Breast epithelium (tissue), 4 donors: ENCODE measurements at regions not wholly inside any gene's neighbourhood (a gene's known extent, or its start where the extent isn't known, plus 50 kb on each side); places are given as distances from the start of the nearest gene placed in this dataset.

Experiments used
- DNase-seq, 2 donors: peaks; one replicate each; pipeline ENCODE4 v3.0.0-alpha.2; 2019; ENCODE audit warnings: low spot score in 2 of 2
- H3K27ac ChIP-seq, 2 donors: fragments of 200-600 bp; sonication (generic) in 1 of 2; one replicate each; pipeline ENCODE4 v1.5.1; 2016 to 2019; ENCODE audit warnings: mild to moderate bottlenecking in 1 of 2
- H3K27me3 ChIP-seq, 2 donors: fragments of 200-600 bp; sonication (generic) in 1 of 2; one replicate each; pipeline versions ENCODE4 v1.5.1 to v1.6.0; 2017 to 2019; ENCODE audit warnings: control low read depth in 1 of 2, mild to moderate bottlenecking in 1 of 2
- H3K36me3 ChIP-seq: fragments of 200-600 bp; one replicate; pipeline ENCODE4 v1.5.1; 2019
- H3K4me1 ChIP-seq, 2 donors: fragments of 200-600 bp; sonication (generic); one replicate each; pipeline ENCODE4 v1.5.1; 2016 to 2019; ENCODE audit warnings: control low read depth in 1 of 2
- H3K4me3 ChIP-seq, 3 donors: fragments of 200-600 bp; sonication (generic); 1 replicate in 2 of 3; 2 replicates in 1 of 3; pipeline ENCODE4 v1.5.1; 2016 to 2019; ENCODE audit warnings: mild to moderate bottlenecking in 3 of 3, moderate library complexity in 2 of 3
- H3K9me3 ChIP-seq, 2 donors: fragments of 200-600 bp; sonication (generic) in 1 of 2; one replicate each; pipeline ENCODE4 v1.5.1; 2016 to 2019; ENCODE audit warnings: control low read depth in 1 of 2
- POLR2A ChIP-seq: fragments of 450-650 bp; IDR thresholded peaks from one replicate; pipeline ENCODE4 v1.6.1; 2016; ENCODE audit warnings: antibody characterized with exemption, mild to moderate bottlenecking, moderate library complexity
- POLR2AphosphoS5 ChIP-seq, 3 donors: sonication (generic); formaldehyde crosslinking; IDR thresholded peaks; one replicate each; pipeline ENCODE4 v1.6.1; 2017; ENCODE audit warnings: antibody characterized with exemption in 3 of 3
- intact Hi-C: fragments of 100-400 bp; cut with DNase I; formaldehyde crosslinking; loops from one replicate; pipeline ENCODE4 v1.15.1; 2023; ENCODE audit warnings: low total_unique reads
- TF ChIP-seq, protein P1 (sequence below), 3 donors: fragments of 450-650 bp; IDR thresholded peaks; one replicate each; pipeline ENCODE4 v1.5.1; 2016 to 2017; ENCODE audit warnings: antibody characterized with exemption in 3 of 3, mild to moderate bottlenecking in 3 of 3, moderate library complexity in 3 of 3

DNA sequence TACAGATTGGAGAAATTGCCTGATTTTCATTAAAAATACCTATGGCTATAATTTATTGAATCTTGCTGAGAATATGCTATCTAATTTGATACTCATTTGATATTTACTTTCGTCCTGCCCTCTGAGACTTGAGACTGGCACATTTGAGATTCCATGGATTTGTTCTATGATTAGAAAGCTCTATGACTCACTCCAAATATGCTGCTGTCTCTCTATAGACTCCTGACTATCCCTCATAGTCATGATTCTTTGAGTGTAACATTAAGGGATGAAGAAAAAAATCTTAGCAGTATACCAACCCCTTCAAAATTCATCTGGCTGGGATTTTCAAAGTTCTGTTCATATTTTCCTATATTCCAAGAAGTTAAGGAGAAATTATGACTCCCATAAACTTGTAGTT lies 191.9 kb downstream of the LRIG3 start:
- H3K4me3 ChIP-seq: no peak overlapping the region
- H3K27me3 ChIP-seq: no peaks in the 10 kb centered on the region
- DNase-seq: no peak
- intact Hi-C loops: no loop called here
- H3K9me3 ChIP-seq: no peaks in the 10 kb centered on the region
- H3K36me3 ChIP-seq: no peaks in the 10 kb centered on the region
- H3K27ac ChIP-seq: no peak overlapping the region
- no peaks in the 10 kb centered on the region for H3K4me1 ChIP-seq
- TF ChIP-seq POLR2A: no peak
- TF ChIP-seq, protein P1, sequence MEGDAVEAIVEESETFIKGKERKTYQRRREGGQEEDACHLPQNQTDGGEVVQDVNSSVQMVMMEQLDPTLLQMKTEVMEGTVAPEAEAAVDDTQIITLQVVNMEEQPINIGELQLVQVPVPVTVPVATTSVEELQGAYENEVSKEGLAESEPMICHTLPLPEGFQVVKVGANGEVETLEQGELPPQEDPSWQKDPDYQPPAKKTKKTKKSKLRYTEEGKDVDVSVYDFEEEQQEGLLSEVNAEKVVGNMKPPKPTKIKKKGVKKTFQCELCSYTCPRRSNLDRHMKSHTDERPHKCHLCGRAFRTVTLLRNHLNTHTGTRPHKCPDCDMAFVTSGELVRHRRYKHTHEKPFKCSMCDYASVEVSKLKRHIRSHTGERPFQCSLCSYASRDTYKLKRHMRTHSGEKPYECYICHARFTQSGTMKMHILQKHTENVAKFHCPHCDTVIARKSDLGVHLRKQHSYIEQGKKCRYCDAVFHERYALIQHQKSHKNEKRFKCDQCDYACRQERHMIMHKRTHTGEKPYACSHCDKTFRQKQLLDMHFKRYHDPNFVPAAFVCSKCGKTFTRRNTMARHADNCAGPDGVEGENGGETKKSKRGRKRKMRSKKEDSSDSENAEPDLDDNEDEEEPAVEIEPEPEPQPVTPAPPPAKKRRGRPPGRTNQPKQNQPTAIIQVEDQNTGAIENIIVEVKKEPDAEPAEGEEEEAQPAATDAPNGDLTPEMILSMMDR (IDR thresholded peaks at IDR 0.05): no peak
- no peak for TF ChIP-seq POLR2AphosphoS5 (IDR thresholded peaks at IDR 0.05)

DNA sequence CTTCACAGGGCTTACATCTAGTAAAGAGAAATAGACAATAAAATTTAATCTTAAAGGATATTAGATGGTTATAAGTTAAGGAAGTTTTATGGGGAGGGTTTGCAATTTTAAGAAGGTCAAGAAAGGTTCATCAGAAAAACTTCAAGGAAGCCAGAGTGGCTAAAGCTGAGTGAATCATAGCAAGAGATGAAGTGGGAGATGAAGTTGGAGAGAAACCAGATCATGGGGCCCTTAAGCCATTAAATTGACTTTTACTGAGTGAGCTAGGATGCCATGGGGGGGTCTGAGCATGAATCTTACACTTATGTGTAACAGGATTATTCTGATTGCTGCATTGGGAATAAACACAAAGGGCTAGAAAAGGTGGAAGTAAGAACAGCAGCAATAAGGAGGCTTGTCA lies 189.2 kb downstream of the LRIG3 start:
- H3K36me3 ChIP-seq: no peaks in the 10 kb centered on the region

DNA sequence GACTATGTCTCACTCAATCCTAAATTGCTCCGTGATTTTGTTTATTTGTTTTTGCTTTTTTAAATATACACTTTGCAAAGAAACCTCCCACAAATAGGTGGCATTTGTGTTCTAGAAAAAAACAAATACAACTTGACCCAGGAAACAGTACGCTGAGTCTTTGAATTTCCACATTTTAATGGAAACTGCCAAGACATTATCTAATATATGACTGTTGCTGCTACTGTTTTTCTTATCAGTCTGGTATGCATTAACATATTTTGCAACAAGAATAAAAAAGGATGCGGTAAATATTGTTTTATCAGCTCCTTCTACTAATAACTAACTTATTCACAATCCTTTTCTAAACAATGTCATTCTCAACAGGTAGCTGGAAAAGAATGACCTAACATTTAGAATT lies 187.4 kb downstream of the LRIG3 start:
- Histone ChIP-seq H3K9me3 (no peaks in the 10 kb centered on the region), H3K27me3 (no peaks in the 10 kb centered on the region), H3K4me3 (no peak overlapping the region), H3K36me3 (no peaks in the 10 kb centered on the region), H3K4me1 (no peaks in the 10 kb centered on the region), H3K27ac (no peak overlapping the region)
- no peak for DNase-seq
- intact Hi-C loops: no loop called here
- no peak for TF ChIP-seq POLR2A
- TF ChIP-seq, protein P1 (IDR thresholded peaks at IDR 0.05): no peak
- TF ChIP-seq POLR2AphosphoS5 (IDR thresholded peaks at IDR 0.05): no peak

More for the DNA sequence above, 189.2 kb downstream of the LRIG3 start:
- DNase-seq: no peak
- intact Hi-C loops: no loop called here
- no peaks in the 10 kb centered on the region for H3K27me3 ChIP-seq
- no peak overlapping the region for H3K4me3 ChIP-seq
- H3K9me3 ChIP-seq: no peaks in the 10 kb centered on the region
- no peaks in the 10 kb centered on the region for H3K4me1 ChIP-seq
- no peak for TF ChIP-seq POLR2AphosphoS5 (IDR thresholded peaks at IDR 0.05)
- TF ChIP-seq POLR2A: no peak
- TF ChIP-seq, protein P1 (IDR thresholded peaks at IDR 0.05): no peak
- H3K27ac ChIP-seq: no peak overlapping the region

DNA sequence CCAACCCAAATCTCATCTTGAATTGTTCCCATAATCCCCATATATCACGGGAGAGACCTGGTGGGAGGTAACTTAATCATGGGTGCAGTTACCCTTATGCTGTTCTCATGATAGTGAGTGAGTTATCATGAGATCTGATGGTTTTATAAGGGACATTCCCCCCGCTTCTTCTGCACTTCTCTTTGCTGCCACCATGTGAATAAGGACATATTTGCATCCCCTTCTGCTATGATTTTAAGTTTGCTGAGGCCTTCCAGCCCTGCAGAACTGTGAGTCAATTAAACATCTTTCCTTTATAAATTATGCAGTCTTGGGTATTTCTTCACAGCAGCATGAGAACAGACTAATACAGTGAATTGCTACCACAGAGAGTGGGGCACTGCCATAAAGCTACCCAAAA lies 179.1 kb downstream of the LRIG3 start:
- no peaks in the 10 kb centered on the region for H3K27me3 ChIP-seq
- DNase-seq: no peak
- intact Hi-C loops: no loop called here
- no peaks in the 10 kb centered on the region for H3K36me3 ChIP-seq
- no peaks in the 10 kb centered on the region for H3K4me1 ChIP-seq
- TF ChIP-seq, protein P1 (IDR thresholded peaks at IDR 0.05): no peak
- TF ChIP-seq POLR2A (no peak), POLR2AphosphoS5 (IDR thresholded peaks at IDR 0.05) (no peak)
- H3K27ac ChIP-seq: no peak overlapping the region
- no peak overlapping the region for H3K4me3 ChIP-seq
- H3K9me3 ChIP-seq: no peaks in the 10 kb centered on the region

DNA sequence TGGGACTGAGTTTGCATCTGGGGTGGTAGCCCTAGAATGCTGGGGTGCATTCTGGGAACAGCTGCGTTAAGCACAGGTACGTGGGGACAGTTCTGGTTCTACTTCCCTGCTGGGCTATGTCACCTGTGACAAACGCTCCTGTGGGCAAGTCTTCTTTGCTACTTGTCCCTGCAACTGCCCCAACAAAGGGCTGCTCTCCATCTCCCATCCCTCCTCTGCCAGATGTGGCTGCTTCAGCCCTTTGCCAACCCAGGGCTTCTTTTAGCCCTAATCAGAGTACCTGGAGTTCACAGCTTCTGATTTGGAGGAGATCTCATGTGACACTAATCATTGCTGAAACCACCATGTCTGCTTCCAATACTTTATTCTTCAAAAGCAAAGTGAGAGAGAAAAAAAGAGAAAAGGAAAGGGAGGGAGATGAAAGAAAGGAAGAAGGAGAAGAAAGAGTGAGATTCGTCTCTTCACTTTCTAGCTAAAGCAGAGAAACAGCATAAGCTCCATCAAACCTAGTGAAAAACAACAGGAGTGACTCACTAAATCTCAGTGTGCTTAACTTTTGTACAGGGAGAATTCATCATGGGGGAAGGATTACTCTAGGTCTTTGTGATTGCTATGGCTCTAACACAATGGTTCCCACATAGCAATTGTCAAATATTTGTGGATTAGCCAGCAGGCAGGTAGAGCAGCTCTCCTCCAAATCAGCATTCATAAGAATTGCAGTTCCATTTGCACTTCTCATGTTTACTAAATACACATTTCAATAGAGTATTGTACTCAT lies 174.8 kb downstream of the LRIG3 start:
- Histone ChIP-seq H3K4me3 (no peak overlapping the region), H3K27me3 (no peaks in the 10 kb centered on the region), H3K36me3 (no peaks in the 10 kb centered on the region), H3K4me1 (no peaks in the 10 kb centered on the region), H3K27ac (no peak overlapping the region), H3K9me3 (no peaks in the 10 kb centered on the region)
- no peak for DNase-seq
- intact Hi-C loops: no loop called here
- TF ChIP-seq, protein P1 (IDR thresholded peaks at IDR 0.05): no peak
- TF ChIP-seq POLR2AphosphoS5 (IDR thresholded peaks at IDR 0.05) (no peak), POLR2A (no peak)
